ENCODE measurements at regions not wholly inside any gene's neighbourhood (a gene's known extent, or its start where the extent isn't known, plus 50 kb on each side); places are given as distances from the start of the nearest gene placed in this dataset.

DNA sequence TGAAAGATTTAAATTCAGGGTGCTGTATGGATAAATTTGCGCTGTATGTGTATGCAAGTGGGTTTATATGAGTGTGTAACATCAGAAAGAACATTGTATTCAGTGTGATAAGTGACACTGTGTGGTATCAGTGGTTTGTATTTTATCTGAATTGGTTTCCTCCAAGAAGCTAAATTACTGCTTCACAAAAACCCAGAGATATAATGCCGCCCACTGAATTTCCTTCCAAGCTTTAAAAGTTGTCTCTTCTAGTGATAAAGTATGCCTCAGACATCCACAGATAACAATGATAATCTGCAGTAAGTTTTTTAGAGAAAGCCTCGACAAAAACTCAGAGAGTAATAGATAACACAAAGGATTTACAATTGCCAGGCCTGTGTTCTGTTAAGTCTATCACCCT is 710.6 kb upstream of the HS3ST1 start:
- no peak overlapping the region for H3K27ac ChIP-seq (ENCODE audit: extremely low read length, insufficient read depth, low read length)
- ATAC-seq, result no peak
- no peaks in the 10 kb centered on the region for H3K36me3 ChIP-seq (replicated peaks in 1 of 2; ENCODE audit: control insufficient read depth in 1 of 2, insufficient read depth in 2 of 2, low read length in 2 of 2)
- no peak for FAIRE-seq
- WGBS (ENCODE audit: low lambda C conversion rate), result 1% methylated on average over 3 of the region's 3 CpGs
- no peak overlapping the region for H2AFZ ChIP-seq (ENCODE audit: low read length)
- H3K4me3 ChIP-seq (replicated peaks in 1 of 3; ENCODE audit: insufficient read depth in 1 of 3, low read depth in 2 of 3, low read length in 3 of 3), result no peak overlapping the region
- no peaks in the 10 kb centered on the region; a peak in 1 of 5 replicates for H3K27me3 ChIP-seq (ENCODE audit: control insufficient read depth in 1 of 2, insufficient read depth in 2 of 2, low read length in 2 of 2)
- in situ Hi-C loops (cut with HindIII; ENCODE audit: extremely low pct_ligation_motif_present, low pct_unique_long_range_greater_than_20kb), result no loop called here
- no peak overlapping the region for H3K4me2 ChIP-seq (ENCODE audit: low read depth, low read length)
- peaks cover 89% of the 10 kb centered on the region for H3K9me3 ChIP-seq (ENCODE audit: low read length)
- H3K79me2 ChIP-seq (ENCODE audit: insufficient read depth, low read length), result no peaks in the 10 kb centered on the region
- H4K20me1 ChIP-seq (ENCODE audit: insufficient read depth, low read length), result no peaks in the 10 kb centered on the region
- ChIA-PET CTCF (ENCODE audit: low intra/inter-chr PET ratio, low total read pairs) (no interaction called here), POLR2A (no interaction called here)
- no peaks in the 10 kb centered on the region for H3K4me1 ChIP-seq (ENCODE audit: insufficient read depth, low read length)
- intact Hi-C loops (cut with micrococcal nuclease; ENCODE audit: unreplicated experiment), result no loop called here
- DNase-seq (ENCODE audit: low spot score), result no peak
- no TSS peak for BruUV-seq (replicated peaks)
- no peak overlapping the region for H3K9ac ChIP-seq (ENCODE audit: insufficient read depth, low read depth, low read length)
- TF ChIP-seq ZNF556 (CRISPR knock-in tag; IDR thresholded peaks at IDR 0.05; ENCODE audit: borderline replicate concordance) (no peak), ZMYM3 (CRISPR knock-in tag; IDR thresholded peaks at IDR 0.05) (no peak), ZNF83 (CRISPR knock-in tag; IDR thresholded peaks at IDR 0.05; ENCODE audit: borderline replicate concordance) (no peak), FIP1L1 (IDR thresholded peaks at IDR 0.05; ENCODE audit: borderline replicate concordance, insufficient read depth, low read depth, low read length) (no peak), KDM5A (IDR thresholded peaks at IDR 0.05; ENCODE audit: borderline replicate concordance, low read length) (no peak), ARNT2 (CRISPR knock-in tag; IDR thresholded peaks at IDR 0.05; ENCODE audit: low read depth) (no peak), POLR2AphosphoS5 (IDR thresholded peaks at IDR 0.05; ENCODE audit: low read depth, low read length) (no peak), NKX3-1 (CRISPR knock-in tag; IDR thresholded peaks at IDR 0.05) (no peak), MED1 (CRISPR knock-in tag; IDR thresholded peaks at IDR 0.05) (no peak)
- TF ChIP-seq, protein P1, sequence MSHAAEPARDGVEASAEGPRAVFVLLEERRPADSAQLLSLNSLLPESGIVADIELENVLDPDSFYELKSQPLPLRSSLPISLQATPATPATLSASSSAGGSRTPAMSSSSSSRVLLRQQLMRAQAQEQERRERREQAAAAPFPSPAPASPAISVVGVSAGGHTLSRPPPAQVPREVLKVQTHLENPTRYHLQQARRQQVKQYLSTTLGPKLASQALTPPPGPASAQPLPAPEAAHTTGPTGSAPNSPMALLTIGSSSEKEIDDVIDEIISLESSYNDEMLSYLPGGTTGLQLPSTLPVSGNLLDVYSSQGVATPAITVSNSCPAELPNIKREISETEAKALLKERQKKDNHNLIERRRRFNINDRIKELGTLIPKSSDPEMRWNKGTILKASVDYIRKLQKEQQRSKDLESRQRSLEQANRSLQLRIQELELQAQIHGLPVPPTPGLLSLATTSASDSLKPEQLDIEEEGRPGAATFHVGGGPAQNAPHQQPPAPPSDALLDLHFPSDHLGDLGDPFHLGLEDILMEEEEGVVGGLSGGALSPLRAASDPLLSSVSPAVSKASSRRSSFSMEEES (CRISPR knock-in tag; IDR thresholded peaks at IDR 0.05), result no peak
- TF ChIP-seq, protein P2, sequence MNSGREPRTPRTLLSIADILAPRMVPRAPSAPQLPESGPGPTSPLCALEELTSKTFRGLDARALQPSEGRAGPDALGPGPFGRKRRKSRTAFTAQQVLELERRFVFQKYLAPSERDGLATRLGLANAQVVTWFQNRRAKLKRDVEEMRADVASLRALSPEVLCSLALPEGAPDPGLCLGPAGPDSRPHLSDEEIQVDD (CRISPR knock-in tag; IDR thresholded peaks at IDR 0.05; ENCODE audit: borderline replicate concordance), result no peak
- TF ChIP-seq, protein P3, sequence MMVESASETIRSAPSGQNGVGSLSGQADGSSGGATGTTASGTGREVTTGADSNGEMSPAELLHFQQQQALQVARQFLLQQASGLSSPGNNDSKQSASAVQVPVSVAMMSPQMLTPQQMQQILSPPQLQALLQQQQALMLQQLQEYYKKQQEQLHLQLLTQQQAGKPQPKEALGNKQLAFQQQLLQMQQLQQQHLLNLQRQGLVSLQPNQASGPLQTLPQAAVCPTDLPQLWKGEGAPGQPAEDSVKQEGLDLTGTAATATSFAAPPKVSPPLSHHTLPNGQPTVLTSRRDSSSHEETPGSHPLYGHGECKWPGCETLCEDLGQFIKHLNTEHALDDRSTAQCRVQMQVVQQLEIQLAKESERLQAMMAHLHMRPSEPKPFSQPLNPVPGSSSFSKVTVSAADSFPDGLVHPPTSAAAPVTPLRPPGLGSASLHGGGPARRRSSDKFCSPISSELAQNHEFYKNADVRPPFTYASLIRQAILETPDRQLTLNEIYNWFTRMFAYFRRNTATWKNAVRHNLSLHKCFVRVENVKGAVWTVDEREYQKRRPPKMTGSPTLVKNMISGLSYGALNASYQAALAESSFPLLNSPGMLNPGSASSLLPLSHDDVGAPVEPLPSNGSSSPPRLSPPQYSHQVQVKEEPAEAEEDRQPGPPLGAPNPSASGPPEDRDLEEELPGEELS (CRISPR knock-in tag; IDR thresholded peaks at IDR 0.05), result no peak
- TF ChIP-seq, protein P4, sequence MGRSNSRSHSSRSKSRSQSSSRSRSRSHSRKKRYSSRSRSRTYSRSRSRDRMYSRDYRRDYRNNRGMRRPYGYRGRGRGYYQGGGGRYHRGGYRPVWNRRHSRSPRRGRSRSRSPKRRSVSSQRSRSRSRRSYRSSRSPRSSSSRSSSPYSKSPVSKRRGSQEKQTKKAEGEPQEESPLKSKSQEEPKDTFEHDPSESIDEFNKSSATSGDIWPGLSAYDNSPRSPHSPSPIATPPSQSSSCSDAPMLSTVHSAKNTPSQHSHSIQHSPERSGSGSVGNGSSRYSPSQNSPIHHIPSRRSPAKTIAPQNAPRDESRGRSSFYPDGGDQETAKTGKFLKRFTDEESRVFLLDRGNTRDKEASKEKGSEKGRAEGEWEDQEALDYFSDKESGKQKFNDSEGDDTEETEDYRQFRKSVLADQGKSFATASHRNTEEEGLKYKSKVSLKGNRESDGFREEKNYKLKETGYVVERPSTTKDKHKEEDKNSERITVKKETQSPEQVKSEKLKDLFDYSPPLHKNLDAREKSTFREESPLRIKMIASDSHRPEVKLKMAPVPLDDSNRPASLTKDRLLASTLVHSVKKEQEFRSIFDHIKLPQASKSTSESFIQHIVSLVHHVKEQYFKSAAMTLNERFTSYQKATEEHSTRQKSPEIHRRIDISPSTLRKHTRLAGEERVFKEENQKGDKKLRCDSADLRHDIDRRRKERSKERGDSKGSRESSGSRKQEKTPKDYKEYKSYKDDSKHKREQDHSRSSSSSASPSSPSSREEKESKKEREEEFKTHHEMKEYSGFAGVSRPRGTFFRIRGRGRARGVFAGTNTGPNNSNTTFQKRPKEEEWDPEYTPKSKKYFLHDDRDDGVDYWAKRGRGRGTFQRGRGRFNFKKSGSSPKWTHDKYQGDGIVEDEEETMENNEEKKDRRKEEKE (IDR thresholded peaks at IDR 0.05), result no peak
- TF ChIP-seq, protein P5, sequence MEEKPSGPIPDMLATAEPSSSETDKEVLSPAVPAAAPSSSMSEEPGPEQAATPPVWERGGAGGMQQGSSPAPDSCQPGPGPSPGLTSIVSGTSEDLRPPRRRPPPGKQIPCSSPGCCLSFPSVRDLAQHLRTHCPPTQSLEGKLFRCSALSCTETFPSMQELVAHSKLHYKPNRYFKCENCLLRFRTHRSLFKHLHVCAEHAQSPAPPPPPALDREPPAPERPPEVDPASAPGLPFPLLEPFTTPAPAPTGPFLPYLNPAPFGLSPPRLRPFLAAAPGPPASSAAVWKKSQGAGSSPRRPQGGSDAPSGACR (CRISPR knock-in tag; IDR thresholded peaks at IDR 0.05), result no peak
- TF ChIP-seq, protein P6, sequence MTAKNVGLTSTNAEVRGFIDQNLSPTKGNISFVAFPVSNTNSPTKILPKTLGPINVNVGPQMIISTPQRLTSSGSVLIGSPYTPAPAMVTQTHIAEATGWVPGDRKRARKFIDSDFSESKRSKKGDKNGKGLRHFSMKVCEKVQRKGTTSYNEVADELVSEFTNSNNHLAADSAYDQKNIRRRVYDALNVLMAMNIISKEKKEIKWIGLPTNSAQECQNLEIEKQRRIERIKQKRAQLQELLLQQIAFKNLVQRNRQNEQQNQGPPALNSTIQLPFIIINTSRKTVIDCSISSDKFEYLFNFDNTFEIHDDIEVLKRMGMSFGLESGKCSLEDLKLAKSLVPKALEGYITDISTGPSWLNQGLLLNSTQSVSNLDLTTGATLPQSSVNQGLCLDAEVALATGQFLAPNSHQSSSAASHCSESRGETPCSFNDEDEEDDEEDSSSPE (CRISPR knock-in tag; IDR thresholded peaks at IDR 0.05), result no peak
- TF ChIP-seq, protein P7, sequence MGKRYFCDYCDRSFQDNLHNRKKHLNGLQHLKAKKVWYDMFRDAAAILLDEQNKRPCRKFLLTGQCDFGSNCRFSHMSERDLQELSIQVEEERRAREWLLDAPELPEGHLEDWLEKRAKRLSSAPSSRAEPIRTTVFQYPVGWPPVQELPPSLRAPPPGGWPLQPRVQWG (CRISPR knock-in tag; IDR thresholded peaks at IDR 0.05; ENCODE audit: borderline replicate concordance, low read depth), result no peak

Measured in HepG2 (cell line).